ENCODE measurements at regions not wholly inside any gene's neighbourhood (a gene's known extent, or its start where the extent isn't known, plus 50 kb on each side); places are given as distances from the start of the nearest gene placed in this dataset.
"Not testable (repeated sequence)": the region's sequence is repeated elsewhere in the genome, so short reads cannot be mapped to it uniquely, and the experiment has no call there.

DNA sequence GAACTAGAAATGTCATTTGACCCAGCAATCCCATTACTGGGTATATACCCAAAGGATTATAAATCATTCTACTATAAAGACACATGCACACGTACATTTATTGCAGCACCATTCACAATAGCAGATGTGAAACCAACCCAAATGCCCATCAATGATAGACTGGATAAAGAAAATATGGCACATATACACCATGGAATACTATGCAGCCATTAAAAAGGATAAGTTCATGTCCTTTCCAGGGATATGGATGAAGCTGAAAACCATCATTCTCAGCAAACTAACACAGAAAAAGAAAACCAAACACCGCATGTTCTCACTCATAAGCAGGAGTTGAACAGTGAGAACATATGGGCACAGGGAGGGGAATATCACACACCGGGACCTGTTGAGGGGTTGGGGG is 75.6 kb downstream of the EBNA1BP2 start:
- not testable (repeated sequence) for TF ChIP-seq ZNF431 (CRISPR knock-in tag; IDR thresholded peaks at IDR 0.05; ENCODE audit: borderline replicate concordance, low read depth); POLR2AphosphoS5 (IDR thresholded peaks at IDR 0.05; ENCODE audit: low read depth, low read length); POLR2A (IDR thresholded peaks at IDR 0.05; ENCODE audit: insufficient read depth in 1 of 2, low read depth in 2 of 2, low read length in 2 of 2); FOSL1 (CRISPR knock-in tag; IDR thresholded peaks at IDR 0.05; ENCODE audit: borderline replicate concordance); SRF (IDR thresholded peaks at IDR 0.05; ENCODE audit: low read depth, low read length); ZNF780A (CRISPR knock-in tag; IDR thresholded peaks at IDR 0.05); PCBP1 (IDR thresholded peaks at IDR 0.05; ENCODE audit: borderline replicate concordance, low read depth, low read length); RAD21 (CRISPR knock-in tag; IDR thresholded peaks at IDR 0.05); ZSCAN30 (CRISPR knock-in tag; IDR thresholded peaks at IDR 0.05); MED1 (CRISPR knock-in tag; IDR thresholded peaks at IDR 0.05); MAZ (IDR thresholded peaks at IDR 0.05; ENCODE audit: borderline replicate concordance, low read depth, low read length); MAZ (CRISPR knock-in tag; IDR thresholded peaks at IDR 0.05; ENCODE audit: low read depth)
- TF ChIP-seq, protein P1, sequence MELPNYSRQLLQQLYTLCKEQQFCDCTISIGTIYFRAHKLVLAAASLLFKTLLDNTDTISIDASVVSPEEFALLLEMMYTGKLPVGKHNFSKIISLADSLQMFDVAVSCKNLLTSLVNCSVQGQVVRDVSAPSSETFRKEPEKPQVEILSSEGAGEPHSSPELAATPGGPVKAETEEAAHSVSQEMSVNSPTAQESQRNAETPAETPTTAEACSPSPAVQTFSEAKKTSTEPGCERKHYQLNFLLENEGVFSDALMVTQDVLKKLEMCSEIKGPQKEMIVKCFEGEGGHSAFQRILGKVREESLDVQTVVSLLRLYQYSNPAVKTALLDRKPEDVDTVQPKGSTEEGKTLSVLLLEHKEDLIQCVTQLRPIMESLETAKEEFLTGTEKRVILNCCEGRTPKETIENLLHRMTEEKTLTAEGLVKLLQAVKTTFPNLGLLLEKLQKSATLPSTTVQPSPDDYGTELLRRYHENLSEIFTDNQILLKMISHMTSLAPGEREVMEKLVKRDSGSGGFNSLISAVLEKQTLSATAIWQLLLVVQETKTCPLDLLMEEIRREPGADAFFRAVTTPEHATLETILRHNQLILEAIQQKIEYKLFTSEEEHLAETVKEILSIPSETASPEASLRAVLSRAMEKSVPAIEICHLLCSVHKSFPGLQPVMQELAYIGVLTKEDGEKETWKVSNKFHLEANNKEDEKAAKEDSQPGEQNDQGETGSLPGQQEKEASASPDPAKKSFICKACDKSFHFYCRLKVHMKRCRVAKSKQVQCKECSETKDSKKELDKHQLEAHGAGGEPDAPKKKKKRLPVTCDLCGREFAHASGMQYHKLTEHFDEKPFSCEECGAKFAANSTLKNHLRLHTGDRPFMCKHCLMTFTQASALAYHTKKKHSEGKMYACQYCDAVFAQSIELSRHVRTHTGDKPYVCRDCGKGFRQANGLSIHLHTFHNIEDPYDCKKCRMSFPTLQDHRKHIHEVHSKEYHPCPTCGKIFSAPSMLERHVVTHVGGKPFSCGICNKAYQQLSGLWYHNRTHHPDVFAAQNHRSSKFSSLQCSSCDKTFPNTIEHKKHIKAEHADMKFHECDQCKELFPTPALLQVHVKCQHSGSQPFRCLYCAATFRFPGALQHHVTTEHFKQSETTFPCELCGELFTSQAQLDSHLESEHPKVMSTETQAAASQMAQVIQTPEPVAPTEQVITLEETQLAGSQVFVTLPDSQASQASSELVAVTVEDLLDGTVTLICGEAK (IDR thresholded peaks at IDR 0.05) = not testable (repeated sequence)
- TF ChIP-seq, protein P1 (CRISPR knock-in tag; IDR thresholded peaks at IDR 0.05) = not testable (repeated sequence)
- TF ChIP-seq, protein P2, sequence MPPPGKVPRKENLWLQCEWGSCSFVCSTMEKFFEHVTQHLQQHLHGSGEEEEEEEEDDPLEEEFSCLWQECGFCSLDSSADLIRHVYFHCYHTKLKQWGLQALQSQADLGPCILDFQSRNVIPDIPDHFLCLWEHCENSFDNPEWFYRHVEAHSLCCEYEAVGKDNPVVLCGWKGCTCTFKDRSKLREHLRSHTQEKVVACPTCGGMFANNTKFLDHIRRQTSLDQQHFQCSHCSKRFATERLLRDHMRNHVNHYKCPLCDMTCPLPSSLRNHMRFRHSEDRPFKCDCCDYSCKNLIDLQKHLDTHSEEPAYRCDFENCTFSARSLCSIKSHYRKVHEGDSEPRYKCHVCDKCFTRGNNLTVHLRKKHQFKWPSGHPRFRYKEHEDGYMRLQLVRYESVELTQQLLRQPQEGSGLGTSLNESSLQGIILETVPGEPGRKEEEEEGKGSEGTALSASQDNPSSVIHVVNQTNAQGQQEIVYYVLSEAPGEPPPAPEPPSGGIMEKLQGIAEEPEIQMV (CRISPR knock-in tag; IDR thresholded peaks at IDR 0.05; ENCODE audit: low read depth) = not testable (repeated sequence)
- TF ChIP-seq, protein P3, sequence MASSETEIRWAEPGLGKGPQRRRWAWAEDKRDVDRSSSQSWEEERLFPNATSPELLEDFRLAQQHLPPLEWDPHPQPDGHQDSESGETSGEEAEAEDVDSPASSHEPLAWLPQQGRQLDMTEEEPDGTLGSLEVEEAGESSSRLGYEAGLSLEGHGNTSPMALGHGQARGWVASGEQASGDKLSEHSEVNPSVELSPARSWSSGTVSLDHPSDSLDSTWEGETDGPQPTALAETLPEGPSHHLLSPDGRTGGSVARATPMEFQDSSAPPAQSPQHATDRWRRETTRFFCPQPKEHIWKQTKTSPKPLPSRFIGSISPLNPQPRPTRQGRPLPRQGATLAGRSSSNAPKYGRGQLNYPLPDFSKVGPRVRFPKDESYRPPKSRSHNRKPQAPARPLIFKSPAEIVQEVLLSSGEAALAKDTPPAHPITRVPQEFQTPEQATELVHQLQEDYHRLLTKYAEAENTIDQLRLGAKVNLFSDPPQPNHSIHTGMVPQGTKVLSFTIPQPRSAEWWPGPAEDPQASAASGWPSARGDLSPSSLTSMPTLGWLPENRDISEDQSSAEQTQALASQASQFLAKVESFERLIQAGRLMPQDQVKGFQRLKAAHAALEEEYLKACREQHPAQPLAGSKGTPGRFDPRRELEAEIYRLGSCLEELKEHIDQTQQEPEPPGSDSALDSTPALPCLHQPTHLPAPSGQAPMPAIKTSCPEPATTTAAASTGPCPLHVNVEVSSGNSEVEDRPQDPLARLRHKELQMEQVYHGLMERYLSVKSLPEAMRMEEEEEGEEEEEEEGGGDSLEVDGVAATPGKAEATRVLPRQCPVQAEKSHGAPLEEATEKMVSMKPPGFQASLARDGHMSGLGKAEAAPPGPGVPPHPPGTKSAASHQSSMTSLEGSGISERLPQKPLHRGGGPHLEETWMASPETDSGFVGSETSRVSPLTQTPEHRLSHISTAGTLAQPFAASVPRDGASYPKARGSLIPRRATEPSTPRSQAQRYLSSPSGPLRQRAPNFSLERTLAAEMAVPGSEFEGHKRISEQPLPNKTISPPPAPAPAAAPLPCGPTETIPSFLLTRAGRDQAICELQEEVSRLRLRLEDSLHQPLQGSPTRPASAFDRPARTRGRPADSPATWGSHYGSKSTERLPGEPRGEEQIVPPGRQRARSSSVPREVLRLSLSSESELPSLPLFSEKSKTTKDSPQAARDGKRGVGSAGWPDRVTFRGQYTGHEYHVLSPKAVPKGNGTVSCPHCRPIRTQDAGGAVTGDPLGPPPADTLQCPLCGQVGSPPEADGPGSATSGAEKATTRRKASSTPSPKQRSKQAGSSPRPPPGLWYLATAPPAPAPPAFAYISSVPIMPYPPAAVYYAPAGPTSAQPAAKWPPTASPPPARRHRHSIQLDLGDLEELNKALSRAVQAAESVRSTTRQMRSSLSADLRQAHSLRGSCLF (CRISPR knock-in tag; IDR thresholded peaks at IDR 0.05; ENCODE audit: borderline replicate concordance) = not testable (repeated sequence)

Measured in HepG2 (cell line).